Brain microvascular endothelial cell (primary cell): ENCODE measurements at regions not wholly inside any gene's neighbourhood (a gene's known extent, or its start where the extent isn't known, plus 50 kb on each side); places are given as distances from the start of the nearest gene placed in this dataset.

ENCODE experiments used
- DNase-seq: peaks from one replicate; pipeline ENCODE4 v3.0.0-alpha.2; 2020
- H3K27ac ChIP-seq: fragments of 250-450 bp; sonication (Bioruptor Pico); 2 replicates; pipeline ENCODE4 v1.5.1; 2020; ENCODE audit warnings: mild to moderate bottlenecking, moderate library complexity
- H3K27me3 ChIP-seq: fragments of 250-450 bp; sonication (Bioruptor Pico); replicated peaks from 2 replicates; pipeline ENCODE4 v1.5.1; 2020; ENCODE audit warnings: mild to moderate bottlenecking
- H3K36me3 ChIP-seq: fragments of 250-450 bp; sonication (Bioruptor Pico); replicated peaks from 2 replicates; pipeline ENCODE4 v1.5.1; 2020; ENCODE audit warnings: mild to moderate bottlenecking
- H3K4me3 ChIP-seq: 2 replicates; pipeline ENCODE4 v1.5.1; 2011; ENCODE audit warnings: low read depth, mild to moderate bottlenecking, control low read depth, low read length, moderate library complexity
- CTCF ChIP-seq: IDR thresholded peaks from 2 replicates; pipeline ENCODE4 v1.5.1; 2011; ENCODE audit warnings: low read depth, mild to moderate bottlenecking, moderate library complexity, low read length, control low read depth, inconsistent platforms; ENCODE audit errors: missing control alignments
- in situ Hi-C: cut with HindIII; loops from 2 replicates; pipeline ENCODE4 v1.10.0; 2017; ENCODE audit warnings: low sequenced_read_pairs, low pct_ligation_motif_present

DNA sequence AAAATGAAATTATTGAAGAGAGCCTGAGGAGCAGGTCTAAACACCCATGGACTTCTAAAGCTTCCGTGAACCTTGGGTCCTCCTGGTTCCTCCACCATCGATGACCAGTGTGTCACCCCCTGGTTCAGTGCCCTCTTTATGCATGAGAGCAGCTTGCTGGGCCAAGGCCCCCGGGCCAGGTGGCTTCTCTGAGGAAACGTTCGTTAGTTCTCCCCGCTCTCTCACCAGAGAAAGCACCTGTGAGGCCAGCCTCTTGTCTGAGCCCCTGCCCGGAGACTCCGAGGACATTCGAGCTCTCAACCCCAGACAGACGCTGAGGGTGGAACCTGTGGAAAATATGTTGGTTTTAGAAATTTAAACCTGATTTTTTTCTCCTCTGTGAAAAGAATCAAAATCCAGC, 92.4 kb downstream of the GLI2 start:
- no peak overlapping the region for H3K4me3 ChIP-seq
- TF ChIP-seq CTCF = no peak
- in situ Hi-C loops = no loop called here
- H3K36me3 ChIP-seq = no peaks in the 10 kb centered on the region
- no peak for DNase-seq
- H3K27me3 ChIP-seq = no peaks in the 10 kb centered on the region
- H3K27ac ChIP-seq = no peak overlapping the region

- in situ Hi-C loops = no loop called here
- Histone ChIP-seq H3K4me3 (no peak overlapping the region), H3K36me3 (no peaks in the 10 kb centered on the region), H3K27me3 (no peaks in the 10 kb centered on the region), H3K27ac (no peak overlapping the region)
- no peak for DNase-seq
- no peak for TF ChIP-seq CTCF
Measured at GRCh38 chr2:120828829-120829632, 93.4 kb downstream of the GLI2 start.

DNA sequence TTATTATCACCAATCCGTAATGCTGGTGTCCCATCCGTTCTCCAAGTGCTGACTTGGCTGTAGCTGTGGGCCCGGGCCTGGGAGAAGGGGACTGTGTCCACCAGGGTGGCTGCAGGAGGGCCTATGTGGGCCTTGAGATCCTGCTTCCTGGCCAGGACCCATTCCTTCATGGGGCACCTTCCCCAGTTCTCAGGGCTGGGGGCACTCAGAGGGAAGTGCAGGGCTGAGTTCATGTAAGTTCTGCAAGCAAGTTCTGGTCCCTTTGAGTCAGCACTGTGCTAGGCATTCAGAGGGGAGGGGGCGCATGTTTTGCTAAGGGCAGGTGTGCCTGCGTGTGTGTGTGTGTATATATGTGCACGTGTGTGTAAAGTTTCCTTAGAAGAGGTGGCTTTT, 94.0 kb downstream of the GLI2 start:
- DNase-seq = no peak
- Histone ChIP-seq H3K4me3 (no peak overlapping the region), H3K36me3 (no peaks in the 10 kb centered on the region), H3K27ac (no peak overlapping the region), H3K27me3 (no peaks in the 10 kb centered on the region)
- no peak for TF ChIP-seq CTCF
- in situ Hi-C loops = no loop called here

DNA sequence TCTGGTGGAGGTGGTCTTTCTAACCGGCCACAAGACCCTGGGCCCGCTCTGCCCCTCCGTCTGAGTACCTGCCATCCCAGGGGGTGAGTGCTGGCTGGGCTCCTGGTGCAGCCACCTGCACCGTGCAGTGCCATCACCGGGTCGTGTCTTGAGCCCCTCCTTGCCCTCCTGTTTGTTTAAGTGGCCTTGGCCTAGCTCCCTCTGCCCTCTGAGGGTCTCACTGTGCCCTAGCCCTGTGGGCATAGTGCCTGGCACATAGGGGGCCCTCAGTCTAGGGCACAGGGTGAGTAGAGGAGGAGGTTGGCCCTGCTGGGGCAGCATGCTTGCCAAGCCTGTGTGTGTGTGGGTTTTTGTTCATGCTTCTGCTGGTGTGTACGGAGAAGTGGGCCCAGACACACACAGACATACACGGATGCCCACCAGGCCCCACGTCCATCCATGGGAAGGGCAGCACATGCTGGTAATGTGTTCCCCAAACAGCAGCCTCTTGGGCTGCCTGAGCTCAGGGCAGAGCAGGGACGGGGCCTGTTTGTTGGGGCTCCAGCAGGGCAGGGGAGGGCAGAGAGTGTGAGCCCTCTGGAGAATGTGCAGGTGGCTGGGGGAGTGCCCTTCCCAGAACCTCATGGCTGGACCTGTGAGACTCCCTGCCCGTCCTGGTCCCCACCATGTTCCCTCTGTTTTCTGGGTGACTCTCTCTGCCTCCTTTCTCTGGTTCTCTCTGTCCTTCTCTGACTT, 94.6 kb downstream of the GLI2 start:
- Histone ChIP-seq H3K4me3 (no peak overlapping the region), H3K36me3 (no peaks in the 10 kb centered on the region), H3K27me3 (no peaks in the 10 kb centered on the region), H3K27ac (no peak overlapping the region)
- TF ChIP-seq CTCF = no peak
- no peak for DNase-seq
- in situ Hi-C loops = no loop called here

GRCh38 chr2:120831086-120831485, 95.4 kb downstream of the GLI2 start:
- Histone ChIP-seq H3K27me3 (no peaks in the 10 kb centered on the region), H3K27ac (no peak overlapping the region), H3K36me3 (no peaks in the 10 kb centered on the region), H3K4me3 (no peak overlapping the region)
- in situ Hi-C loops = no loop called here
- TF ChIP-seq CTCF = no peak
- DNase-seq = no peak
